WTC11 (cell line): ENCODE measurements at regions not wholly inside any gene's neighbourhood (a gene's known extent, or its start where the extent isn't known, plus 50 kb on each side); places are given as distances from the start of the nearest gene placed in this dataset.

ENCODE experiments used
- AFF4 ChIP-seq: sonication (generic); formaldehyde crosslinking; IDR thresholded peaks from 2 replicates; pipeline ENCODE4 v1.8.1; 2023; ENCODE audit warnings: mild to moderate bottlenecking, missing genetic modification reagents, borderline replicate concordance
- ATF3 ChIP-seq: sonication (generic); formaldehyde crosslinking; conservative IDR thresholded peaks from 2 replicates; pipeline ENCODE4 v1.8.1; 2022; ENCODE audit warnings: mild to moderate bottlenecking, missing genetic modification reagents
- CREM ChIP-seq: sonication (generic); formaldehyde crosslinking; IDR thresholded peaks from 2 replicates; pipeline ENCODE4 v1.8.1; 2022; ENCODE audit warnings: mild to moderate bottlenecking, missing genetic modification reagents, moderate library complexity
- CTCF ChIP-seq: fragments of 200-600 bp; IDR thresholded peaks from 2 replicates; pipeline ENCODE4 v1.8.0; 2022; ENCODE audit warnings: antibody characterized with exemption
- FOXJ3 ChIP-seq: sonication (generic); formaldehyde crosslinking; IDR thresholded peaks from 2 replicates; pipeline ENCODE4 v1.9.0; 2021; ENCODE audit warnings: missing genetic modification reagents, mild to moderate bottlenecking, borderline replicate concordance
- FOXP4 ChIP-seq: sonication (generic); formaldehyde crosslinking; IDR thresholded peaks from 2 replicates; pipeline ENCODE4 v1.8.0; 2022; ENCODE audit warnings: mild to moderate bottlenecking, missing genetic modification reagents
- IRF1 ChIP-seq: sonication (generic); formaldehyde crosslinking; IDR thresholded peaks from 2 replicates; pipeline ENCODE4 v1.8.0; 2023; ENCODE audit warnings: missing genetic modification reagents
- JUN ChIP-seq: sonication (generic); formaldehyde crosslinking; IDR thresholded peaks from 2 replicates; pipeline ENCODE4 v1.8.0; 2023; ENCODE audit warnings: mild to moderate bottlenecking, missing genetic modification reagents
- NFATC4 ChIP-seq: fragments of 250-450 bp; sonication (Bioruptor Pico); IDR thresholded peaks from 2 replicates; pipeline ENCODE4 v1.9.0; 2021; ENCODE audit warnings: mild to moderate bottlenecking
- RELA ChIP-seq: sonication (generic); formaldehyde crosslinking; IDR thresholded peaks from 2 replicates; pipeline ENCODE4 v1.8.1; 2022; ENCODE audit warnings: missing genetic modification reagents, mild to moderate bottlenecking, borderline replicate concordance
- ZNF532 ChIP-seq: fragments of 250-450 bp; sonication (Bioruptor Pico); IDR thresholded peaks from 2 replicates; pipeline ENCODE4 v1.9.0; 2021; ENCODE audit warnings: mild to moderate bottlenecking, borderline replicate concordance

- TF ChIP-seq CTCF (no peak), FOXP4 (CRISPR knock-in tag) (no peak), AFF4 (CRISPR knock-in tag) (no peak), JUN (CRISPR knock-in tag) (no peak), NFATC4 (CRISPR knock-in tag) (no peak), IRF1 (CRISPR knock-in tag) (no peak), RELA (CRISPR knock-in tag) (no peak), ZNF532 (no peak), FOXJ3 (CRISPR knock-in tag) (no peak), ATF3 (CRISPR knock-in tag) (no peak), CREM (no peak)
These were observed 108.1 kb upstream of the IER5L start for GRCh38 chr9:129285979-129286772.
